GM19025 (cell line): ENCODE measurements at regions not wholly inside any gene's neighbourhood (a gene's known extent, or its start where the extent isn't known, plus 50 kb on each side); places are given as distances from the start of the nearest gene placed in this dataset.

Experiments used
- ATAC-seq: cut with Tn5 transposase; IDR thresholded peaks from one replicate; pipeline ENCODE4 v1.9.1; 2021; ENCODE audit warnings: mild to moderate bottlenecking, low read depth, moderate library complexity; ENCODE audit not compliant: unreplicated experiment

- ATAC-seq = no peak
Measured at GRCh38 chr11:127411283-127411682, 410.7 kb upstream of the KIRREL3 start.

GRCh38 chr11:127395034-127395433 is 394.5 kb upstream of the KIRREL3 start:
- ATAC-seq = no peak

- no peak for ATAC-seq
Measured at GRCh38 chr11:127393460-127393997, 393.0 kb upstream of the KIRREL3 start.

GRCh38 chr11:127392575-127392974 is 392.0 kb upstream of the KIRREL3 start:
- ATAC-seq = no peak

- no peak for ATAC-seq
Measured at GRCh38 chr11:127390465-127390864, 389.9 kb upstream of the KIRREL3 start.

GRCh38 chr11:127385071-127385470 is 384.5 kb upstream of the KIRREL3 start:
- ATAC-seq = no peak

GRCh38 chr11:127383026-127383425 is 382.5 kb upstream of the KIRREL3 start:
- ATAC-seq = no peak

GRCh38 chr11:127381247-127381646 is 380.7 kb upstream of the KIRREL3 start:
- no peak for ATAC-seq

- ATAC-seq = no peak
Measured at GRCh38 chr11:127379686-127380085, 379.1 kb upstream of the KIRREL3 start.

GRCh38 chr11:127376301-127376700 is 375.7 kb upstream of the KIRREL3 start:
- no peak for ATAC-seq

- no peak for ATAC-seq
Measured at GRCh38 chr11:127369356-127369755, 368.8 kb upstream of the KIRREL3 start.

- ATAC-seq = no peak
Measured at GRCh38 chr11:127362754-127363308, 362.3 kb upstream of the KIRREL3 start.

- no peak for ATAC-seq
Measured at GRCh38 chr11:127358160-127358559, 357.6 kb upstream of the KIRREL3 start.

GRCh38 chr11:127350476-127350875 is 349.9 kb upstream of the KIRREL3 start:
- ATAC-seq = no peak

- ATAC-seq = no peak
Measured at GRCh38 chr11:127345819-127346459, 345.4 kb upstream of the KIRREL3 start.

- ATAC-seq = no peak
Measured at GRCh38 chr11:127340438-127340837, 339.9 kb upstream of the KIRREL3 start.

GRCh38 chr11:127339376-127339775 is 338.8 kb upstream of the KIRREL3 start:
- no peak for ATAC-seq

GRCh38 chr11:127338380-127339259 is 338.1 kb upstream of the KIRREL3 start:
- no peak for ATAC-seq

GRCh38 chr11:127334466-127334865 is 333.9 kb upstream of the KIRREL3 start:
- no peak for ATAC-seq

GRCh38 chr11:127332896-127333295 is 332.3 kb upstream of the KIRREL3 start:
- no peak for ATAC-seq

GRCh38 chr11:127330044-127330443 is 329.5 kb upstream of the KIRREL3 start:
- no peak for ATAC-seq
